HEK293T (cell line): ENCODE measurements at regions not wholly inside any gene's neighbourhood (a gene's known extent, or its start where the extent isn't known, plus 50 kb on each side); places are given as distances from the start of the nearest gene placed in this dataset.

Experiments used
- CTCF ChIA-PET: fragments of 350-600 bp; formaldehyde crosslinking; extraction: SDS; loops from one replicate; lab custom pipeline; 2021; ENCODE audit warnings: antibody characterized with exemption, inconsistent platforms; lab: Yijun Ruan, JAX
- POLR2A ChIA-PET: fragments of 350-600 bp; formaldehyde crosslinking; extraction: SDS; loops from one replicate; lab custom pipeline; 2020; ENCODE audit warnings: antibody characterized with exemption, inconsistent platforms; lab: Yijun Ruan, JAX
- DNase-seq: peaks from one replicate; pipeline ENCODE4 v3.0.0; 2012; ENCODE audit warnings: mixed read lengths; ENCODE audit errors: extremely low spot score
- ARNT ChIP-seq: fragments of 450-650 bp; IDR thresholded peaks from 2 replicates; pipeline ENCODE4 v1.6.1; 2017; ENCODE audit warnings: mild to moderate bottlenecking
- BHLHE40 ChIP-seq: fragments of 450-650 bp; IDR thresholded peaks from 2 replicates; pipeline ENCODE4 v1.6.1; 2016; ENCODE audit warnings: mild to moderate bottlenecking, moderate library complexity, borderline replicate concordance
- CTBP1 ChIP-seq: fragments of 450-650 bp; IDR thresholded peaks from 2 replicates; pipeline ENCODE4 v1.6.1; 2016; ENCODE audit warnings: borderline replicate concordance
- ELF4 ChIP-seq: fragments of 450-650 bp; IDR thresholded peaks from 2 replicates; pipeline ENCODE4 v1.6.1; 2017; ENCODE audit warnings: antibody characterized with exemption
- FOXA1 ChIP-seq: fragments of 450-650 bp; IDR thresholded peaks from 2 replicates; pipeline ENCODE4 v1.6.1; 2016; ENCODE audit warnings: mild to moderate bottlenecking
- FOXK2 ChIP-seq: fragments of 450-650 bp; IDR thresholded peaks from 2 replicates; pipeline ENCODE4 v1.6.1; 2016; ENCODE audit warnings: mild to moderate bottlenecking
- FOXM1 ChIP-seq: fragments of 450-650 bp; IDR thresholded peaks from 2 replicates; pipeline ENCODE4 v1.6.1; 2017; ENCODE audit warnings: mild to moderate bottlenecking, borderline replicate concordance
- HDGF ChIP-seq: fragments of 450-650 bp; IDR thresholded peaks from 2 replicates; pipeline ENCODE4 v1.6.1; 2017; ENCODE audit warnings: antibody characterized with exemption, borderline replicate concordance
- L3MBTL2 ChIP-seq: fragments of 450-650 bp; conservative IDR thresholded peaks from 2 replicates; pipeline ENCODE4 v1.6.1; 2016; ENCODE audit warnings: mild to moderate bottlenecking
- LEF1 ChIP-seq: fragments of 450-650 bp; IDR thresholded peaks from 2 replicates; pipeline ENCODE4 v1.6.1; 2017; ENCODE audit warnings: mild to moderate bottlenecking, borderline replicate concordance
- NFRKB ChIP-seq: fragments of 450-650 bp; IDR thresholded peaks from 2 replicates; pipeline ENCODE4 v1.6.1; 2016; ENCODE audit warnings: mild to moderate bottlenecking, moderate library complexity
- SP1 ChIP-seq: fragments of 450-650 bp; IDR thresholded peaks from 2 replicates; pipeline ENCODE4 v1.6.1; 2017
- SUZ12 ChIP-seq: fragments of 450-650 bp; IDR thresholded peaks from 2 replicates; pipeline ENCODE4 v1.6.1; 2016; ENCODE audit warnings: mild to moderate bottlenecking
- TARDBP ChIP-seq: fragments of 450-650 bp; IDR thresholded peaks from 2 replicates; pipeline ENCODE4 v1.6.1; 2016
- ZNF384 ChIP-seq: fragments of 450-650 bp; IDR thresholded peaks from 2 replicates; pipeline ENCODE4 v1.6.1; 2016
- TF ChIP-seq, protein P1 (sequence below): fragments of 450-650 bp; IDR thresholded peaks from 2 replicates; pipeline ENCODE4 v1.6.1; 2016

- CTCF ChIA-PET: no interaction called here
- POLR2A ChIA-PET: no interaction called here
- DNase-seq: no peak
- no peak for TF ChIP-seq BHLHE40
- TF ChIP-seq L3MBTL2: no peak
- no peak for TF ChIP-seq ELF4
Observed at GRCh38 chr1:81052162-81052561, 748.6 kb upstream of the ADGRL2 start.

GRCh38 chr1:81050390-81050789 is 750.3 kb upstream of the ADGRL2 start:
- ChIA-PET POLR2A (no interaction called here), CTCF (interaction anchor here (0.7 kb wide), 1 partner anchor 17 kb away, joined by 3 read pairs; no protein-coding TSS in a partner anchor)
- no peak for DNase-seq
- TF ChIP-seq, protein P1, sequence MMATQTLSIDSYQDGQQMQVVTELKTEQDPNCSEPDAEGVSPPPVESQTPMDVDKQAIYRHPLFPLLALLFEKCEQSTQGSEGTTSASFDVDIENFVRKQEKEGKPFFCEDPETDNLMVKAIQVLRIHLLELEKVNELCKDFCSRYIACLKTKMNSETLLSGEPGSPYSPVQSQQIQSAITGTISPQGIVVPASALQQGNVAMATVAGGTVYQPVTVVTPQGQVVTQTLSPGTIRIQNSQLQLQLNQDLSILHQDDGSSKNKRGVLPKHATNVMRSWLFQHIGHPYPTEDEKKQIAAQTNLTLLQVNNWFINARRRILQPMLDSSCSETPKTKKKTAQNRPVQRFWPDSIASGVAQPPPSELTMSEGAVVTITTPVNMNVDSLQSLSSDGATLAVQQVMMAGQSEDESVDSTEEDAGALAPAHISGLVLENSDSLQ: peak; percentile 92
- TF ChIP-seq ZNF384 (0 out of 2 replicates have a peak, but pooled peaks have one; percentile 22), NFRKB (no peak)

- no peak for DNase-seq
- no peak for TF ChIP-seq FOXM1
- no peak for TF ChIP-seq L3MBTL2
- TF ChIP-seq, protein P1: no peak
- TF ChIP-seq HDGF: no peak
- no peak for TF ChIP-seq TARDBP
- no peak for TF ChIP-seq ARNT
- POLR2A ChIA-PET: interaction anchor here (0.8 kb wide), 1 partner anchor 12 kb away, joined by 3 read pairs; no protein-coding TSS in a partner anchor
- CTCF ChIA-PET: no interaction called here
Observed at GRCh38 chr1:81044708-81045107, 756.0 kb upstream of the ADGRL2 start.

DNA sequence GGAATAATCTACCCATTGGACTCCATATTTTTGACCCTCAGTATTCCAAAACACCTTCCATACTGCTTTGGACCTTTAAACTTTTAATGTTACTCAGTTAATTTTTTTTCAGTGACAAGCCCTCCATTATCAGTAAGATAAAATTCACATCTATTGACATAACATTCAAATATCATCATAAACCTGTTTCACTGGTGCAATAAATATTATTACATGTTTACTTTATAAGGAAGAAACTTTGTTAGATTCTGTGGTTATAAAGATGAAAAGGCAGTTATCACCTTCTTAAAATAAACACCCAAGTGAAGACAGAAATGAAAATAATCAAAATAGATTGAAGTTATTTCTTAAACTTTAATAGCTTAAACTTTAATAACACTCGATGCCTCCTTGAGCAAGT is 758.5 kb upstream of the ADGRL2 start:
- TF ChIP-seq ZNF384 (no peak), L3MBTL2 (no peak), CTBP1 (no peak), FOXA1 (no peak), ARNT (no peak), ELF4 (no peak), SP1 (no peak), SUZ12 (no peak), FOXK2 (no peak), LEF1 (no peak), TARDBP (no peak), FOXM1 (no peak), BHLHE40 (no peak), HDGF (no peak), NFRKB (no peak)
- TF ChIP-seq, protein P1: no peak
- POLR2A ChIA-PET: no interaction called here
- CTCF ChIA-PET: no interaction called here
- no peak for DNase-seq

- POLR2A ChIA-PET: no interaction called here
- DNase-seq: no peak
- TF ChIP-seq ELF4: no peak
- TF ChIP-seq HDGF: no peak
- TF ChIP-seq TARDBP: no peak
- TF ChIP-seq, protein P1: peak; percentile 51
- CTCF ChIA-PET: no interaction called here
Observed at GRCh38 chr1:81034291-81034690, 766.4 kb upstream of the ADGRL2 start.

DNA sequence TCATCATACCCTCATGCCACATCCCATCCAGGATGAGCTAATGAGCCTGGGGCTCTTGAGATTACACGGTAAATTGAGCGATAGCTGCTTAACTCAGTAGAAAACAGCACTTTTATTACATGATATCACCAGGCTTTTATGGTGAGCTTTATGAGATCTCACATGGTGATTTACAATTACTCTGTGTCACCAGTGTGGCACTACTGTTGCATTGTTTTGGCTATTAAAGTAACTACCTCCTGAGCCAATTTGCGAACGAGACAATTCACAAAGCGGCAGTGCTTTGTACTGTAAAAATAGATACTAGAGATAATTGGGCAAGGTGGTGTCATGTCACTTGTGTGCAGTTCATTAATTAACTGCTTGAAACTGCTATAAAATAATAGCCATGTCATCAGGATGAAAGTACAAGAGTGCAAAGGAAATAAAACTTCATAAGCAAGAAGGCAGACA is 767.7 kb upstream of the ADGRL2 start:
- TF ChIP-seq LEF1: 0 out of 2 replicates have a peak, but pooled peaks have one; percentile 84
- peak; percentile 15; the same call in 1 of the 2 replicates for TF ChIP-seq ELF4
- TF ChIP-seq NFRKB: no peak
- TF ChIP-seq HDGF: no peak
- peak; percentile 92 for TF ChIP-seq ARNT
- peak; percentile 100 for TF ChIP-seq CTBP1
- peak; percentile 35; the same call in 1 of the 2 replicates for TF ChIP-seq ZNF384
- TF ChIP-seq SP1: no peak
- TF ChIP-seq TARDBP: 0 out of 2 replicates have a peak, but pooled peaks have one; percentile 52
- TF ChIP-seq FOXA1: no peak
- no peak for TF ChIP-seq L3MBTL2
- no peak for TF ChIP-seq SUZ12
- peak; percentile 85; the same call in 1 of the 2 replicates for TF ChIP-seq FOXM1
- TF ChIP-seq, protein P1: peak; percentile 96
- TF ChIP-seq FOXK2: no peak
- TF ChIP-seq BHLHE40: no peak
- CTCF ChIA-PET: interaction anchor here (0.6 kb wide), 1 partner anchor 18 kb away, joined by 3 read pairs; no protein-coding TSS in a partner anchor
- DNase-seq: peak; percentile 69
- POLR2A ChIA-PET: interaction anchor here (0.6 to 1.5 kb wide), 3 partner anchors 9 to 94 kb away, joined by 3 to 4 read pairs (median 3); no protein-coding TSS in a partner anchor
